Stromal cell of bone marrow (primary cell): ENCODE measurements at regions not wholly inside any gene's neighbourhood (a gene's known extent, or its start where the extent isn't known, plus 50 kb on each side); places are given as distances from the start of the nearest gene placed in this dataset.

Experiments
- DNase-seq: peaks from one replicate; pipeline ENCODE4 v3.0.0-alpha.2; 2012; ENCODE audit warnings: low read depth

DNA sequence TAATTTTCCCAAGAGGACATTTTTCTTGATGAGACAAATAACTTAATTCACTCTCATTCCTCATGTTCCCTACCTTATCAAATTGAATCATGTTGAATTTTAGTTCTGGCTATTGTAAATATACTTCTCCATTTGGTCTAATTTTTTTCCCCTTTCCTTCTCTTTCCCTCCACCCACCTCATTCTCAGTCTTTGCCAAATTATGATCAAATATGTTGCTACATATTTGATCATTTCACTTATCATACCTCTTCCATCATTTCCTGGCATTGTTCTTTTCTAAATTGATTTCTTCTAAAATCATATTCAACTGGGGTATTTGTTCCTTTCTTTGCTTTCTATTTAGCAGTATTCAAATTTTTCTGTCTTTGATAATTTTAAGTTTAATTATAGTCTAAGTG is 52.3 kb downstream of the HDGFL1 start:
- no peak for DNase-seq

DNA sequence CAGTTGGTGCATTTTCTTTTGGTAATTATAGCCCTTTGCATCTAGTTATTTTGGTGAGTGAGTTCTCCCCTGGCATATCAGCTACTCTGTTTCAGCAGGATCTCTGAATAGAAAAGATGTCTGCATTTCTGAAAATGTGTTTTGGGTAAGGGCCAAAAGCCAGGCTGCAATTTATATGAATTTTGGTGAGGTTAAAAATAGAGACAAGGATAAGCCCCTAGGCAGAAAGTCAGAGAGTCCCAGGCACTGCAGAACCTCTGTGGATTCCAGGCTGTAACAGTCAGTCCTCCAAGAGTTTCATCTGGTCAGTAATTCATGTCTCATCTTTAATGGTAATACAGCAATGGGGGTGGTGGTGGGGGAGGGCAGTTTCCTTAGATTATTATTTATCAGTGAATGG is 53.0 kb downstream of the HDGFL1 start:
- DNase-seq, result no peak

DNA sequence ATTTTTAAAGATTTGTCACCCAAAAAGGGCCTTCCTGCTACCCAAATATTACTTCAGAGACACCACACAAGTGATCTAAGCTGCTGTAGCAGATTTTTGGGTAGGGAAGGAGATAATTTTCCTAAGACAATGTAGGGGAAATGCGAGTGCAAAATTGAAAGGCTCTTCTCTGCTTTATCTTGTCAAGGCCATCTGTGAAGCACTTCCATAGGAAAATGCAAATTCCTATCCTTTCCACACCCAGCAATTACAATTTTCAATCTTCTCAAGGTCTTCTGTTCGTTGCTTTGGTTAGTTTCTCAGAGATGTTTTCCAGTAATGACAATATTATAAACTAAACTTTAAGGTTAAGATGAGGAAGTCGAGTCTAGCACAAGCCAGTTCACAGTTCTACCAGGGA is 53.4 kb downstream of the HDGFL1 start:
- no peak for DNase-seq

DNA sequence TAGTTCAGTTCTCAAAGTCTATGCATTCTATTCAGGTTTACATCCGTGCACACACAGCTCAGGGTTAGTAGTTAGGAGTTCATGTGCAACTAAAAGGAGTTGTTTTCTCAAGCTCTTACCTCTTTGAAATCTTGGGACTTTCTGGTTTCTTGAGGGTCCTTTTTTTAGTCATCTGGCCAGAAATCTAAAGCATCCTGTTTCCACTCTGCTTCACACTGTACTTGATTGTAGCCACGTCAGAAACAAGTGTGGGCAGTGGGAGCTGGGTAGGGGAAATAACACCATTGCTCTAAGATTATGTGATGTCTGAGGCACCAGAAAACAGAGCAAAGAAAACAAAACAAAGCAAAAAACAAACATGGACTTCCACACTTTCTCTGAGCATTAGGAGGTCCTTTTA is 58.3 kb downstream of the HDGFL1 start:
- no peak for DNase-seq

DNA sequence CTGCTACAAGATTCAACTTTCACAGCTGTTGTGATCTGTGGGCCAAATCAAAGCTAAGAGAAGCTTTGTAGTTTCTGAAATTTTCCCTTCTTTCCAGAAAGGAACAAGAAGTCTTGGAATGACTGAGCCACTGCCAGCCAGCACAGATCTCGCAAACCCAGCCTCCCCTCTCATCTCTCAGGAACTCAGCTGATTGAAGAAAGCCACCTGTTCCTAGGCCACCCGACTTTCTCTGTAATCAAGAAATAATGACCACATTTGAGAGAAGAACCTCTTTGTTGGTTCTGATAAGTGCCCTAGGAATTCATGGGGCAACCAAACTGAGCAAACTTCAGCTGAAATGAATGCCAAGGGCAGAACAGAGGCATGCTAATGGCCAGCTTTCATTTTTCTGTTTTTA is 61.7 kb downstream of the HDGFL1 start:
- no peak for DNase-seq

DNA sequence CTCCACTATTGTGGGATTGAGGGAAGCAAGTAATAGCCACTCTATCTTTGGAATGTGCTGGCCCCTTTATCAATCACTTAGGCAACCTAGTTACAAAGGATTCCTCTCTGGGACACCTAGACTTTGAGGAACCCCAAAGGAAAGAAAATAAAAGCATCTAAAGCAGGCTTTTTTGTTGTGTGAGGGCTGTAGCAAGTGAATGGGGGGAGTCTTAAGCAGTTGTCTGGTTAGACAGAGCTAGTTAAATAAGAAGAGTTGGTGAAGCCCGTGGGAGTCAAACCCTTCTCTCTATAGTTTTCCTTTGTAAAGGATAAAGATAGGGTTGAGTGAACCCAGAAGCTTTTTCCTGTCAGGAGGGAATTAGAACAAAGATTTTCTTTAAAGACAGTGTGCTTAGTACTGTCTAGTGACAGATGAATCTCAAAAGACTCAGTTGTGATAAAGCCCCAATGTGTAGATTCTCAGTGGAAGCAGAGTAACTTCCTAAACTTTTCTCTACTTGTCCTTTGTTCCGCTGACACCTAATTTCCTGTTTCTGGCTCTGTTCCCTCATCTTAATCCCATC is 63.3 kb downstream of the HDGFL1 start:
- DNase-seq, result no peak

DNA sequence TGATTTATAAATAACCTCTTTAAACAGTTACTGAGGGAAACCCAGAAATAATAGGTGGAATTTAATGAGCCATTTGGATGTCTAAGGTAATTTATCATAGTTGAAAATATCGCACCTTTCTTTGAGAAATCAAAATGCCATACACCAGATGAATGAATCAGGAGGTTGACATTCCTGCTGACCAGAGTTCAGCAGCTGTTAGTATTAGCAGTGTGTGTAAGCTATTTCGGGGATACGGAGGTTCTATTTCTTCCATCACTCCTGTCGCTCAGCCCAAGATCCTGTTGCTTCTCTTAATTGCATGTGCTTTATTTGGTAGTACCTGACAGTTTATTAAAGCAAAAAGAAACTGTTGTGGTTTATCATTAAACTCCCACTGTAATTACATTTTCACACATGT is 67.1 kb downstream of the HDGFL1 start:
- DNase-seq, result no peak

DNA sequence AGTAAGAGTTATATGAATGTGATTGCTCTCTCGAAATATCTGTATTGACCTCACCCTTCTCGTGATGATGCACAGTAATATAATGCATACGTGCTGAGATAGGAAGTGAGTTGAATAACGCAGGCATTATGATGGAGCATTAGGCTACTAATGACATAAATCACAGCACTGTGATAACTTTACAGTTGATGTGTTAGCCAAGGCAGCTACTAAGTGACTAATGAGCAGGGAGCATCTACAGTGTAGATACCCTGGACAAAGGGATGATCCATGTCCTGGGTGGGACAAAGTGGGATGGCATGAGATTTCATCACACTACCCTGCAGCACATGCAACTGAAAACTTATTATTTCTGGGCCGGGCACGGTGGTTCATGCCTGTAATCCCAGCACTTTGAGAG is 68.4 kb downstream of the HDGFL1 start:
- no peak for DNase-seq

GRCh38 chr6:22638320-22638719 is 69.0 kb downstream of the HDGFL1 start:
- DNase-seq, result no peak

DNA sequence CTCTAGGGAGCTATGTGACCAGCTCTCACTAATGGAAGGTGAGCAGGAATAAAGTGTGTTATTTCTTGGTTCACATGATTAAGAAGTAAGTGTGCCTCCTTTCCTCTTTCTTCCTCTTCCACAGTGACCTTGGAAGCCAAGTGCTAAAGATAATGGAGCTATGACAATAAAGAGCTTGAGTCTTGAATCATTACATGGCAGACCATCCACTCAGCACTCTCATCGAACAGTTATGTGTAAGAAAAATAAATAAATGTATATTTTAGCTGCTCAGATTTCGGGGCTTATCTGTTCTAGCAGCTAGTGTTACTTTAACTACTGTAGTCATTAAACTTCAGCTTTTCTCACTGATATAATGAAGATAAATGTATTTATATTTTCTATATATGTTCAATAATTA is 72.9 kb downstream of the HDGFL1 start:
- DNase-seq, result no peak

DNA sequence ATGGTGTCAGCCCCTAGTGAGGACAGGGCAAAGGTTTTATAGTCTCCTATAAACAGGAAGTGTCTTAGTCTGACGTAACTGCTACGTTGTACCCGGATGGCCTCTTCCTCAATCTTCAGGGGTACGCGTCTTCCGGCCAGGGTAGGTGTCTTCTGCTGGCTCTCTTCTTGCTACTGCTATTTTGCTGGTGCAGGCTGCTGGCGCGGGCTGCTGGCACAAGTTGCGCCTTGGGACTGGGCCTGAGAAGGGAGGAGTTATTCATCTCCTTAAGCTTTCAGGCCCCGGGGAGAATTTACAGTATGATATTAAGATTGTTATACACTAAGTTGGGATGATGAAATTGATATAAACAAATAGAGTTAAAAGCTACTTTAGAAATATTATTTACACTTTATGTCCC is 74.4 kb downstream of the HDGFL1 start:
- DNase-seq, result no peak

DNA sequence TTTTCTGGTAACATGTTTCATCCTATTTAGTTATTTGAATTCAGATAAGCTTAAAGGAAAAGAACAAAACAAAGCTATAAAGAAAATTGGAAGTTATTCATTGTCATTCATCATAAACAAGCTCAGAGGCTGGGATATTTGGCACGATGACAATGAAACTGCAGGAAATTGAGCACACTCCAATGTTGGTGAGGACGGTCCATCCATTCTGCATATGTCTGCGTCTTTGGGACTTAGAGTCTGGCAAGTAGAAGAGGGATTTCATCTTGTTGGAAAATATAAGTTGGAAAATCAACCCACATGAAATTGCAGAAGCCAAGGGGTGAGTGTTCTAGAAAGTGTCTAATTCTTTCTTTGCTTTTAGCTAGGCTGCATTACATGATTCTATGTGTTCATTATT is 78.4 kb downstream of the HDGFL1 start:
- DNase-seq, result no peak

- no peak for DNase-seq
Measured at GRCh38 chr6:22651731-22652130, 82.4 kb downstream of the HDGFL1 start.

DNA sequence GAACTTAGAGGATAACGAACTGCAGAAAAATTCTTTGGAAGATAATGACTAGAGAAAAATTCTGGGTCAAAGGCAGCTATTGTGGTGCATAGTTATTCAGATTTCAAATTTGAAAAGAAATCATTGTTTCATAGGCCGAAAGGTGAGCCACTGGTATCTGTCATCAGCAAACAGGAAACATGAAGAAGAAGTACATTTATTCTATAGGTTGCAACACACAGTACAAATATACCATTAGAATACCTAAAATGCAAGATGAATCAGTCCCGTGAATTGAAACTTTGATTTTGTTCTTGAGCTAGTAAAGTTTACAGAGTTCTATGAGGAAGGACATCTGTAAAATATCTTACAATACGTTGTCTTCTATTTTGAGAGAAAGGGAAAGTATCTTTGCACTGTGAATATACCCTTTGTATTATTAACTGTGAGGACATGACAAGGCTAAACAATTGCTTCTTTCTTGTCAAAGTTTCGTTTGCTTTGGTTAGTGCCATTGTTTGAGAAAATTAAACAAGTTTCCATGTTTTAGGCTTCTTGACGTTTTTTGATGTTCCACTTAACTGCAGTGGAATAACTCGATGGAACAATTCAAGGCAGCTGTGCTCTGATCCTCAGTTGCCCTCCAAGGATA is 84.7 kb downstream of the HDGFL1 start:
- no peak for DNase-seq

DNA sequence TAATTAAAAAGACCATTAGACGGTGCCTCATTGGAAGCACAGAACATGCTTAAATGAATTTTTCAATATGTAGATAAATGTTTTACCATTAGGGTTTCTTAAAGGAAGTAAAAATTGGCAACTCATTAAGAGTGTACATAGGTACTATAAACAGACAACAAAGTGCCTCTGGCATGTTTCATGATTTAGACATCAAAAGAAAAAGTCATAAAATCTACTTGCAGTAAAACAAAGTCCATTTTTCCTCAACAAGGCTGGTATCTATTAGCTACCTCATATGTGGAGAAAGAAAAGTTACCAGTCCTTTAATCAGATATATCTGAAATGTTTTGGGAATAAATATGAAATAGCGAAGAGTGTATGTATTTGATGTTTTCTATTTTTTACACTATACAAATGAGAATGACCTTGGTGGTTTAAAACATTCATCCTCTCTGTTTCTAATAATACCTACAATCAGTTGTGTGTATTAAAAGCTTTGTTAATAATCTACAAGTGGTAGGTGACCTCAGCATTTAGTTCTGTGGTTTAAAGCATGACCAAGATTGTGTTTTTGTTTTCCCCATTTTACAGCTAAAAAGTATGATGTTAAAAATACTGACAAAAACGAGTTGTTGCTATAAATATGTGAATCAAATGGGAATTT is 87.5 kb downstream of the HDGFL1 start:
- DNase-seq, result no peak

DNA sequence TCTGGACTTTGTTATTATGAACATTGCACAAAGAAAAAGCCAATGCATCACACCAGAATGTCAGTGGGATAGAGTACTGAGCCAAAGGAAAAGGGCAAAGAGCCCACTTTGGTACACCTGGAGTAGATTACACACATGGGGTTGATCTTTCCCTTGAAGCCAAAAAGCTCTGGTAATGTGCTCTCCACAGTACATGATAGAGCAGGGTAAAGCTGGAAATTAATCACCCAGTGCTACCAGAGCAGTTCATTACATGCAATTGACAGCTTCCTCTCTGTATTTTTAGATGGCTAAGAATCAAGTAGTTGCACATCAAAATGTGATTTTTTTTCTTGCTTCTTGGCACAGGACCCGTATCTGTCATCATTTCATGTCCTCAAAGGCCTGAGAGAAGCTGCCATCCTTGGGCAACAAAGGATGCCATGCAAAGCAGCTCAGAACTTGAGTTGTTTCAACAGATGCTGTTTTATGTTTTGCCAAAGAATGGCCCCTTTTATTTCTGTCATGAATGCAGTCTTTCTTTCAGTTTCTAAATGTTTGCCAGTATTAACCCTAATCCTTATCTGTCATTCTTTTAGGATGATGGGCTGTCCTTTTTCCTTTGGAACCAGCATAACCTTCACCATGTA is 88.1 kb downstream of the HDGFL1 start:
- DNase-seq, result no peak

GRCh38 chr6:22658183-22658582 is 88.8 kb downstream of the HDGFL1 start:
- DNase-seq, result no peak

DNA sequence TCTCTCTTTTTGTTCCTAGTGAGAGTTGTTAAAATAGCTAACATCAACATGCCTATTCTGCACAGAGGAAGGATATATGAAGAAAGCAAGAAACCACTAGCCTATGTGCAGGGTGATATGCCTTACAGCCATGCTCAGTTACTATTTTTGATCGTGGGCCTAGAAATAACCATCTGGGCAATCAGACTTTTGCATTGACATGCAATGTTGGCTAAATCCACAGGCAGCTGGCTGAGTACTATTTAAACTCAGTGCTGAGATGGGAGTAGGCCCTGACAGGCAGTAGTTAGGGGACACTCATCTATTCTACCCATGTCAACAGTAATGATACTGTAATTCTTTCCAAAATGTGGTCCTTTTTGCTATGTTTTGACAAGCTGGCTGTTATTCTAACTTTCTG is 89.6 kb downstream of the HDGFL1 start:
- no peak for DNase-seq

DNA sequence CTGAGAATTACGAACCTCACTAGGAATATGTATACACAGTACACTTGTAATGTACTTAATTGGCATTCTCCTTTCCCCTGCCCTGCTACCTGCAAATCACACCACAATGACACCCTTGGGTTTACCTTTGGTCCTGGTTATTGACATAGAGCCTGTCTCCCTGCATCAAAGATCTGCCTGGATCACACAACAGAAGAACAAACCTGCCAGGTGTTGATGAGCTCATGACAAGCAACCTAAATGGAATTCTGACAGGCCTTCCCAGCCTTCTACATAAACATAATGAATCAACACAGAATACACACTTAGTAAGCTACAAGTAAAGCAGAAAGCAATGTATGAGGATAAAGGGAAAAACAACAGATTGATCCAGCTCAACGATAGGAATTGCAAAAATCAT is 95.6 kb downstream of the HDGFL1 start:
- DNase-seq, result no peak

DNA sequence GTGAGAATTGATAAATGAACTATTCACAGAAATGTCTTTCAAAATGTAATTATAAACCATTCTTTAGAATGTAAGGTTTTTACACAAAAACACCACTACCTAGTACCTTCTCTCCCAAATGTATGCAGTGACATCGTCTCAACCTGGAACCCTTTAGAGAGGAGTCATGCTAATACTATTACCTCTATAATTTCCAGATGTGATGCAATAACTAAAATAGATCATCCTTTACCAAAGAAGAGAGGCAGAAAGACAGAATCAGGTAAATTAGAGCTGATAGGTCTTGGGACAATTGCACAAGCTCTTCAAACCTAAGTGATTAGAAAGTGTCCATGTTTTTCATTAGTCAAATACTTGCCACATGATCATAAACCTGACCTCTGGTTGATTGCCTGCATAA is 96.7 kb downstream of the HDGFL1 start:
- no peak for DNase-seq

DNA sequence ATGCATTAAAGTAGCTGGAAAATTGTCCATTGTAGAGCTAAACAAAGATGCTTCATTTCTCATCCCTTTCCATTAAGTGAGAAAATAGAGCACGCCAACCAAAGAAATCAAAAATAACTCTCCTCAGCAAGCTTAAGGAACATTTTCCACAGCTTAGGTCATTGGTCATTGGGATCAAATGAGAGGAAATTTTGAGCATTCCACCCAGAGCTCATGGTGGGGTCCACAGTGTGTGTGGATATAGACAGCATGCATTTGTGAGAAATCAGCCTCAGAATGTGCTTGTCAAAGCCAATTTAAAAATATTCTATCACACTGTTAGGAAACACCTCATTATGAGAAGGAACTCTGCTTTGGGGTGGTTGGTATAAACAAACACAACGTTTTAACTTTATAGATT is 97.2 kb downstream of the HDGFL1 start:
- no peak for DNase-seq

DNA sequence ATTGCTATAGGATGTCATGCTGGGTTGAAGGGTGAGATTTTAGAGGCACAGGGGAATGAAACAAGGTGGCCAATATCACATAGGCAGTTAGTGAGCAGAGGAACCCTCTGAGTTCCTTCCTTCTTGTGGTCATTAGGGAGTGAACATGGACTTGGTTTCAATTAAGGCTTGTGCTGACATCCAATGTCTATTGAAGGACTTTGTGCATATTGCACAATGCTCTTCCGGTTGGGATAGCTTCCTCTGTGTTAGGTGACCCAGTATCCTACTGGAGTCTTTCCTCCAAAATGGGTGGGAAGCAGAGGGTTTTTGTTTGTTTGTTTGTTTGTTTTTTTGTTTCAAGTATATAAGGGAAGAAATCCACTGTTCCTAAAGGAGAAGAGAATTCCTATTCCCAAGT is 98.5 kb downstream of the HDGFL1 start:
- DNase-seq, result no peak

GRCh38 chr6:22668307-22668706 is 98.9 kb downstream of the HDGFL1 start:
- no peak for DNase-seq

GRCh38 chr6:22668717-22669116 is 99.4 kb downstream of the HDGFL1 start:
- no peak for DNase-seq
